HEK293T (cell line): ENCODE measurements at regions not wholly inside any gene's neighbourhood (a gene's known extent, or its start where the extent isn't known, plus 50 kb on each side); places are given as distances from the start of the nearest gene placed in this dataset.

Source experiments
- ARNT ChIP-seq: fragments of 450-650 bp; IDR thresholded peaks from 2 replicates; pipeline ENCODE4 v1.6.1; 2017; ENCODE audit warnings: mild to moderate bottlenecking
- ELF4 ChIP-seq: fragments of 450-650 bp; IDR thresholded peaks from 2 replicates; pipeline ENCODE4 v1.6.1; 2017; ENCODE audit warnings: antibody characterized with exemption
- FOXA1 ChIP-seq: fragments of 450-650 bp; IDR thresholded peaks from 2 replicates; pipeline ENCODE4 v1.6.1; 2016; ENCODE audit warnings: mild to moderate bottlenecking
- FOXM1 ChIP-seq: fragments of 450-650 bp; IDR thresholded peaks from 2 replicates; pipeline ENCODE4 v1.6.1; 2017; ENCODE audit warnings: mild to moderate bottlenecking, borderline replicate concordance
- L3MBTL2 ChIP-seq: fragments of 450-650 bp; conservative IDR thresholded peaks from 2 replicates; pipeline ENCODE4 v1.6.1; 2016; ENCODE audit warnings: mild to moderate bottlenecking
- NFRKB ChIP-seq: fragments of 450-650 bp; IDR thresholded peaks from 2 replicates; pipeline ENCODE4 v1.6.1; 2016; ENCODE audit warnings: mild to moderate bottlenecking, moderate library complexity
- PKNOX1 ChIP-seq: fragments of 450-650 bp; IDR thresholded peaks from 2 replicates; pipeline ENCODE4 v1.6.1; 2016
- SP1 ChIP-seq: fragments of 450-650 bp; IDR thresholded peaks from 2 replicates; pipeline ENCODE4 v1.6.1; 2017
- SUZ12 ChIP-seq: fragments of 450-650 bp; IDR thresholded peaks from 2 replicates; pipeline ENCODE4 v1.6.1; 2016; ENCODE audit warnings: mild to moderate bottlenecking
- ZNF384 ChIP-seq: fragments of 450-650 bp; IDR thresholded peaks from 2 replicates; pipeline ENCODE4 v1.6.1; 2016

- no peak for TF ChIP-seq NFRKB
- TF ChIP-seq SUZ12 = no peak
- TF ChIP-seq FOXA1 = no peak
- TF ChIP-seq ELF4 = no peak
- TF ChIP-seq ARNT = no peak
- no peak for TF ChIP-seq L3MBTL2
- no peak for TF ChIP-seq FOXM1
- TF ChIP-seq ZNF384 = no peak
- no peak for TF ChIP-seq PKNOX1
- TF ChIP-seq SP1 = no peak
Observed at GRCh38 chr14:59116984-59117415, 71.5 kb upstream of the DAAM1 start.
